Spleen (tissue), 11 donors: ENCODE measurements at regions not wholly inside any gene's neighbourhood (a gene's known extent, or its start where the extent isn't known, plus 50 kb on each side); places are given as distances from the start of the nearest gene placed in this dataset.
A peak's percentile ranks its signal among the peaks of the same experiment; 100 is the strongest.

Experiments
- DNase-seq: peaks from one replicate; pipeline ENCODE4 v3.0.0-alpha.2; 2020
- H3K27ac ChIP-seq, 8 donors: fragments of 200-600 bp; sonication (generic) in 7 of 8; 1 replicate in 4 of 8; 2 replicates in 4 of 8; pipeline versions ENCODE4 v1.5.0 to v1.8.0; 2016 to 2021; ENCODE audit warnings: inconsistent platforms in 4 of 8, mild to moderate bottlenecking in 4 of 8, moderate library complexity in 1 of 8
- H3K27me3 ChIP-seq, 7 donors: fragments of 200-600 bp; sonication (generic) in 6 of 7; replicated peaks in 1 of 7; 1 replicate in 4 of 7; 2 replicates in 3 of 7; pipeline versions ENCODE4 v1.5.0 to v1.8.0; 2016 to 2021; ENCODE audit warnings: inconsistent platforms in 3 of 7, mild to moderate bottlenecking in 1 of 7
- H3K36me3 ChIP-seq, 6 donors: fragments of 200-600 bp; sonication (generic) in 5 of 6; 1 replicate in 4 of 6; 2 replicates in 2 of 6; pipeline versions ENCODE4 v1.5.0 to v1.8.0; 2016 to 2021; ENCODE audit warnings: inconsistent platforms in 2 of 6
- H3K4me1 ChIP-seq, 6 donors: fragments of 200-600 bp; sonication (generic) in 5 of 6; 1 replicate in 3 of 6; 2 replicates in 3 of 6; pipeline versions ENCODE4 v1.5.0 to v1.8.0; 2016 to 2021; ENCODE audit warnings: inconsistent platforms in 3 of 6
- H3K4me3 ChIP-seq, 8 donors: fragments of 200-600 bp; sonication (generic) in 7 of 8; 1 replicate in 4 of 8; 2 replicates in 4 of 8; pipeline versions ENCODE4 v1.5.0 to v1.8.0; 2016 to 2021; ENCODE audit warnings: inconsistent platforms in 4 of 8, mild to moderate bottlenecking in 4 of 8, moderate library complexity in 2 of 8
- H3K9me3 ChIP-seq, 8 donors: fragments of 200-600 bp; sonication (generic) in 7 of 8; 1 replicate in 4 of 8; 2 replicates in 4 of 8; pipeline versions ENCODE4 v1.5.0 to v1.8.0; 2016 to 2021; ENCODE audit warnings: inconsistent platforms in 4 of 8
- POLR2A ChIP-seq, 3 donors: fragments of 450-650 bp; IDR thresholded peaks; one replicate each; pipeline ENCODE4 v1.5.1; 2017; ENCODE audit warnings: antibody characterized with exemption in 3 of 3, mild to moderate bottlenecking in 1 of 3
- POLR2AphosphoS5 ChIP-seq, 3 donors: sonication (generic); formaldehyde crosslinking; IDR thresholded peaks; one replicate each; pipeline ENCODE4 v1.5.1; 2017; ENCODE audit warnings: antibody characterized with exemption in 3 of 3
- WGBS, 5 donors: extraction: QIAGEN DNeasy Blood & Tissue Kit in 3 of 5; methylation state at CpG; one replicate each; pipeline versions ENCODE4 v1.1.5 to v1.1.7; 2013 to 2018; 5-methylcytosine and 5-hydroxymethylcytosine counted together
- intact Hi-C: fragments of 100-400 bp; cut with DNase I; formaldehyde crosslinking; loops from one replicate; pipeline ENCODE4 v1.15.0; 2023; ENCODE audit warnings: low total_unique reads
- TF ChIP-seq, protein P1 (sequence below), 11 experiments: fragments of 200-600 bp in 7 of 11; fragments of 450-650 bp in 4 of 11; sonication (generic) in 4 of 11; IDR thresholded peaks in 8 of 11; conservative IDR thresholded peaks in 3 of 11; 1 replicate in 7 of 11; 2 replicates in 4 of 11; pipeline versions ENCODE4 v1.4.0 to v1.8.0; 2016 to 2021; ENCODE audit warnings: antibody characterized with exemption in 11 of 11, inconsistent platforms in 4 of 11, mild to moderate bottlenecking in 1 of 11
- donor health status: healthy with polysubstance abuse.
- donor health status: DM: no; HTN: no; CAD: no; lungs with moderate emphysema.
- donor health status: DM: no; HTN: no; CAD: no.
- donor health status: Bipolar disorder and iron deficiency.
- donor health status: healthy.
- donor health status: DM: no; HTN: no; CAD: no.
- donor health status: DM: yes; HTN: yes; CAD: no.

DNA sequence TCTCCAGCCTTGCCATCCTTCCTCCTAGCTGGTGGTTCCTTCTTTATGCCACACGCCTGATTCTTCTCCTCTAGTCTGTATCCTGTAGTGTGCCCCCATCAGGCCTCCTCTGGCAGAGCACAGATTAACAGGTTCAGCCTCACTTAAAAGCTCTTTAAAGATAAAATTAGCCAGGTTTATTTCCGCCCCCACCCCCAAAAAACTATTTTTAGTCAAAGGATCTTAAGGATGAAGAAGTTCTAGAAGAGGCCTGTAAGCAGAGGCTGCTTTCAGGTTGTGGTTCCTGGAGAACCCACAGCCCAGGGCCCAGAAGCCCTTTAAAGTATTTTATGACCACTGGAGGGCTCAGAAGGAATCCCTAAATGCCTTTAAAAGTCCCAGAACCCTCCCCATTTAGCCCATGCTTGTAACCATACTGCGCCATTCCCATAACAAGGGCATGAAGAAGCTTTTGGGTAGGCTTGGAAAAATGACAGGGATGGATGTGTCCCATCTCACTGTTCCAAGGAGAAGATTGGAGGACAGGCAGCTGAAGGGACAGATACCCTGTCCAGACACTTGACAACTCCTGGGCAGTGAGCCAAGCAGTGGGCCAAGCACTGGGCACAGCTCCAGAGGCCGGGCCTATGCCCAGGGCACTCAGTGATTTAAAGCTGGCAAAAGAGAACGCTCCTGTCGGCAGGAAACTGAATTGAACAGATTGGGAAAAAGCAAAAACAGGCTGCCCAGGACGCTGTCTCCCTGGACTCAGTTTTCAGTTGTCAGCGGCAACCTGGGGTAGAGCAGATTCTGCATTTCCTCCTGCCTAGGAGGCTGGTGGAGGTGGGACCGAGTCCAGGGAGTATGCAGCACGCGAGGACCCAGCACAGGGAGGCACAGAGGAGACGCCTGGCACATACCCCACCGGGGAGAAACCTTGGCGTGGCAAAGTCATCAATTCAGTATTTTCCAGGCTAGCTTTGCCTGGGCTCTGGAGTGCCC, 106.3 kb upstream of the SSBP2 start:
- Histone ChIP-seq H3K4me1 (peaks cover 5 to 26% (median 17%) of the 10 kb centered on the region in 6 donors), H3K27ac (peak overlapping the region in 7 of 8 donors; percentile 3 to 52 (median 37)), H3K36me3 (no peaks in the 10 kb centered on the region), H3K4me3 (peak overlapping the region in 1 of 8 donors; percentile 1), H3K9me3 (no peaks in the 10 kb centered on the region), H3K27me3 (no peaks in the 10 kb centered on the region)
- WGBS, 5 donors, result 55 to 69% (median 66%) methylated on average over 13 to 14 of the region's 14 CpGs
- peak; percentile 78 for DNase-seq
- intact Hi-C loops, result no loop called here
- TF ChIP-seq POLR2A (IDR thresholded peaks at IDR 0.05), result no peak
- TF ChIP-seq, protein P1, sequence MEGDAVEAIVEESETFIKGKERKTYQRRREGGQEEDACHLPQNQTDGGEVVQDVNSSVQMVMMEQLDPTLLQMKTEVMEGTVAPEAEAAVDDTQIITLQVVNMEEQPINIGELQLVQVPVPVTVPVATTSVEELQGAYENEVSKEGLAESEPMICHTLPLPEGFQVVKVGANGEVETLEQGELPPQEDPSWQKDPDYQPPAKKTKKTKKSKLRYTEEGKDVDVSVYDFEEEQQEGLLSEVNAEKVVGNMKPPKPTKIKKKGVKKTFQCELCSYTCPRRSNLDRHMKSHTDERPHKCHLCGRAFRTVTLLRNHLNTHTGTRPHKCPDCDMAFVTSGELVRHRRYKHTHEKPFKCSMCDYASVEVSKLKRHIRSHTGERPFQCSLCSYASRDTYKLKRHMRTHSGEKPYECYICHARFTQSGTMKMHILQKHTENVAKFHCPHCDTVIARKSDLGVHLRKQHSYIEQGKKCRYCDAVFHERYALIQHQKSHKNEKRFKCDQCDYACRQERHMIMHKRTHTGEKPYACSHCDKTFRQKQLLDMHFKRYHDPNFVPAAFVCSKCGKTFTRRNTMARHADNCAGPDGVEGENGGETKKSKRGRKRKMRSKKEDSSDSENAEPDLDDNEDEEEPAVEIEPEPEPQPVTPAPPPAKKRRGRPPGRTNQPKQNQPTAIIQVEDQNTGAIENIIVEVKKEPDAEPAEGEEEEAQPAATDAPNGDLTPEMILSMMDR (IDR thresholded peaks at IDR 0.05 in 8 of 11, conservative IDR thresholded peaks at IDR 0.05 in 3 of 11), result peak in 2 of 11 experiments; percentile 34 to 40
- peak in 1 of 3 donors; percentile 56 for TF ChIP-seq POLR2AphosphoS5 (IDR thresholded peaks at IDR 0.05)

DNA sequence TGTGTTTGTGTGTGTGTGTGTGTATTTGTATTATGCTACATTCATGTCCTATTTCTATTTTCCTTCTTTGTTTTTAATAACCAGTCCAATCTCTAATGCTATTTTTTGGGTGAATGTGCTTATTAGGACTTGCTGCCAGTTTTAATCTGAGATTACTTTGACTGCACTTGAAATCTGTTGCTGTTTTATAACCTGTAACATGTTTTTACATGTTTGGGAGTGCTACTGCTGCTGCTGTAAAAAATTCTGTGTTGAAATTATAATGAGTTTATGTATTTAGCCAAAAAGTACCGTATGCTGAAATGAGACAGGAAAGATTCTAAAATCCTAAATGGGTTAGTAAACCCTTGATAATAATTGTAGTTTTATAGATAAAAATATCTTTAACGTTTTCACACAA, 104.7 kb upstream of the SSBP2 start:
- DNase-seq, result no peak
- no peaks in the 10 kb centered on the region for H3K9me3 ChIP-seq
- H3K4me1 ChIP-seq, result peaks cover 14 to 39% (median 30%) of the 10 kb centered on the region in 6 donors
- WGBS, 5 donors, result 72 to 83% (median 80%) methylated on average over 2 of the region's 2 CpGs
- H3K4me3 ChIP-seq, result no peak overlapping the region
- H3K27me3 ChIP-seq, result no peaks in the 10 kb centered on the region
- no peaks in the 10 kb centered on the region for H3K36me3 ChIP-seq
- TF ChIP-seq POLR2AphosphoS5 (IDR thresholded peaks at IDR 0.05) (no peak), POLR2A (IDR thresholded peaks at IDR 0.05) (no peak)
- TF ChIP-seq, protein P1 (IDR thresholded peaks at IDR 0.05 in 8 of 11, conservative IDR thresholded peaks at IDR 0.05 in 3 of 11), result no peak
- no peak overlapping the region for H3K27ac ChIP-seq
- intact Hi-C loops, result no loop called here

DNA sequence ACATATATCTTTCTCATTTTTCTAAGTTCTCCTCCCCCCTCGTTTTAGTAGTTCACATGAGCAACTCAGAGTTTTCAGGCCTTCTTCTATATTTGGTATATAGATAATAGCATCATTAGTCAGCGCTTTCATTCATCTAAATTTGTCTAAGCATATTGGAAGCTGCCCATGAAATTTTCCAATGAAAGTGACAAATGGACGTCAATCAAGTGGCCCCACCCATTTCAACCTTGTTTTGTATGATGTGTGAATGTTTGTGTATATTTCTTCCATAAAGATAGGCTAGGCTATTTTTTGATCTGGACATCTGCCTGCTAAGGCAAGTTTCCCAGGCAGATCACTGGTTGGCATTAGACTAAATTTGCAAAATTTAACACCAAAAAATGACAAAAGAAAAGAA, 104.0 kb upstream of the SSBP2 start:
- no peak overlapping the region for H3K4me3 ChIP-seq
- WGBS, 5 donors, result 60 to 70% (median 61%) methylated on average over 3 of the region's 3 CpGs
- no peak for DNase-seq
- intact Hi-C loops, result loop anchor here (5.0 kb wide), 3 partner anchors 103 to 343 kb away; partner anchors contain the start of gene SSBP2
- H3K27ac ChIP-seq, result no peak overlapping the region
- no peaks in the 10 kb centered on the region for H3K36me3 ChIP-seq
- no peaks in the 10 kb centered on the region for H3K27me3 ChIP-seq
- TF ChIP-seq POLR2A (IDR thresholded peaks at IDR 0.05), result no peak
- TF ChIP-seq, protein P1 (IDR thresholded peaks at IDR 0.05 in 8 of 11, conservative IDR thresholded peaks at IDR 0.05 in 3 of 11), result no peak
- TF ChIP-seq POLR2AphosphoS5 (IDR thresholded peaks at IDR 0.05), result no peak
- peaks cover 19 to 46% (median 37%) of the 10 kb centered on the region in 6 donors for H3K4me1 ChIP-seq
- no peaks in the 10 kb centered on the region for H3K9me3 ChIP-seq

DNA sequence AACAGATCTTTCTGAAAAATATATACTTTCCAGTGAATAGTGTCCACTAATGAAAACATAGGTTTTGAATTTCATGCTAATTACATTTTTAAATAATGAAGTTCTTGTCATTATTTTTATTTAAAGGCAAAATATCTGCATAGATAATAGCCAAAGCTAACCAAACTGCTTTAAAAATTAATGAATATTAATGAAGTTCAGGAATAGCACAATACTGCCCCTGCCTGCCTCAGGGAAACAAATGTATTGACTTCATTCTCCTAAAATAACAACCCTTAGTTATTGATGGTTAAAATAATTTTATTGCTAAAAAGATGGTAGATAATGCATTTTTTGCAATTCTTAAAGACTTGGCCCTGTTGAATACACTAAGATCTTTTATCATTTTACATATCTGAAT, 103.6 kb upstream of the SSBP2 start:
- DNase-seq, result no peak
- Histone ChIP-seq H3K9me3 (no peaks in the 10 kb centered on the region), H3K4me1 (peaks cover 19 to 50% (median 39%) of the 10 kb centered on the region in 6 donors), H3K27ac (no peak overlapping the region), H3K4me3 (no peak overlapping the region), H3K36me3 (no peaks in the 10 kb centered on the region), H3K27me3 (no peaks in the 10 kb centered on the region)
- no peak for TF ChIP-seq POLR2A (IDR thresholded peaks at IDR 0.05)
- TF ChIP-seq, protein P1 (IDR thresholded peaks at IDR 0.05 in 8 of 11, conservative IDR thresholded peaks at IDR 0.05 in 3 of 11), result no peak
- no peak for TF ChIP-seq POLR2AphosphoS5 (IDR thresholded peaks at IDR 0.05)
- intact Hi-C loops, result loop anchor here (5.0 kb wide), 3 partner anchors 102 to 342 kb away; partner anchors contain the start of gene SSBP2
